Thoracic aorta (tissue), 2 donors: ENCODE measurements at regions not wholly inside any gene's neighbourhood (a gene's known extent, or its start where the extent isn't known, plus 50 kb on each side); places are given as distances from the start of the nearest gene placed in this dataset.

ENCODE experiments used
- ATAC-seq: fragments of 150-250 bp; one replicate; pipeline ENCODE4 v1.8.0; 2017; ENCODE audit warnings: low read depth; ENCODE audit not compliant: insufficient number of reproducible peaks, low FRiP score
- DNase-seq: peaks from one replicate; pipeline ENCODE4 v3.0.0-alpha.2; 2020; ENCODE audit warnings: low spot score
- H3K27ac ChIP-seq, 2 donors: fragments of 200-600 bp; sonication (generic); 1 replicate in 1 of 2; 2 replicates in 1 of 2; pipeline ENCODE4 v1.5.1; 2016; ENCODE audit warnings: mild to moderate bottlenecking in 2 of 2, moderate library complexity in 2 of 2
- H3K27me3 ChIP-seq: fragments of 200-600 bp; sonication (generic); replicated peaks from 2 replicates; pipeline ENCODE4 v1.6.0; 2016; ENCODE audit warnings: mild to moderate bottlenecking; ENCODE audit not compliant: insufficient read depth
- H3K36me3 ChIP-seq: fragments of 200-600 bp; sonication (generic); one replicate; pipeline ENCODE4 v1.5.1; 2016
- H3K4me1 ChIP-seq, 2 donors: fragments of 200-600 bp; sonication (generic); 1 replicate in 1 of 2; 2 replicates in 1 of 2; pipeline versions ENCODE4 v1.5.1 to v1.6.0; 2016; ENCODE audit warnings: low read depth in 2 of 2, mild to moderate bottlenecking in 1 of 2; ENCODE audit not compliant: control insufficient read depth in 1 of 2
- H3K4me3 ChIP-seq: fragments of 200-600 bp; sonication (generic); 2 replicates; pipeline ENCODE4 v1.5.1; 2016; ENCODE audit warnings: mild to moderate bottlenecking
- H3K9me3 ChIP-seq: fragments of 200-600 bp; sonication (generic); 2 replicates; pipeline ENCODE4 v1.5.1; 2016
- CTCF ChIP-seq: fragments of 200-600 bp; sonication (generic); IDR thresholded peaks from one replicate; pipeline ENCODE4 v1.5.1; 2019; ENCODE audit warnings: antibody characterized with exemption

GRCh38 chr11:32039149-32039548, 51.7 kb upstream of the RCN1 start:
- Histone ChIP-seq H3K27me3 (no peaks in the 10 kb centered on the region), H3K36me3 (no peaks in the 10 kb centered on the region), H3K4me1 (no peaks in the 10 kb centered on the region), H3K9me3 (no peaks in the 10 kb centered on the region), H3K4me3 (no peak overlapping the region), H3K27ac (no peak overlapping the region)
- ATAC-seq (no peak), DNase-seq (no peak)
- TF ChIP-seq CTCF: no peak

- DNase-seq: no peak
- Histone ChIP-seq H3K9me3 (no peaks in the 10 kb centered on the region), H3K4me3 (no peak overlapping the region), H3K4me1 (no peaks in the 10 kb centered on the region), H3K27ac (no peak overlapping the region), H3K36me3 (no peaks in the 10 kb centered on the region), H3K27me3 (no peaks in the 10 kb centered on the region)
- TF ChIP-seq CTCF: no peak
- no peak for ATAC-seq
These were observed 56.2 kb upstream of the RCN1 start for GRCh38 chr11:32034680-32035079.

- ATAC-seq (no peak), DNase-seq (no peak)
- Histone ChIP-seq H3K36me3 (no peaks in the 10 kb centered on the region), H3K27me3 (no peaks in the 10 kb centered on the region), H3K27ac (no peak overlapping the region), H3K4me1 (no peaks in the 10 kb centered on the region), H3K9me3 (no peaks in the 10 kb centered on the region), H3K4me3 (no peak overlapping the region)
- no peak for TF ChIP-seq CTCF
These were observed 56.7 kb upstream of the RCN1 start for GRCh38 chr11:32034149-32034548.

GRCh38 chr11:32033491-32033890, 57.4 kb upstream of the RCN1 start:
- no peak for DNase-seq
- Histone ChIP-seq H3K4me1 (no peaks in the 10 kb centered on the region), H3K9me3 (no peaks in the 10 kb centered on the region), H3K36me3 (no peaks in the 10 kb centered on the region), H3K27ac (no peak overlapping the region), H3K4me3 (no peak overlapping the region), H3K27me3 (no peaks in the 10 kb centered on the region)
- ATAC-seq: no peak
- TF ChIP-seq CTCF: no peak

- no peaks in the 10 kb centered on the region for H3K4me1 ChIP-seq
- no peak for TF ChIP-seq CTCF
- no peaks in the 10 kb centered on the region for H3K36me3 ChIP-seq
- DNase-seq: no peak
- ATAC-seq: no peak
- no peaks in the 10 kb centered on the region for H3K9me3 ChIP-seq
- no peaks in the 10 kb centered on the region for H3K27me3 ChIP-seq
- no peak overlapping the region for H3K27ac ChIP-seq
- H3K4me3 ChIP-seq: no peak overlapping the region
These were observed 57.8 kb upstream of the RCN1 start for GRCh38 chr11:32033067-32033466.
